Lung (tissue), 11 donors: ENCODE measurements at regions not wholly inside any gene's neighbourhood (a gene's known extent, or its start where the extent isn't known, plus 50 kb on each side); places are given as distances from the start of the nearest gene placed in this dataset.
A peak's percentile ranks its signal among the peaks of the same experiment; 100 is the strongest.

Source experiments
- ATAC-seq: fragments of 200-7000 bp; cut with Tn5 transposase; one replicate; pipeline ENCODE4 v1.9.1; 2020; ENCODE audit warnings: moderate number of reproducible peaks; ENCODE audit not compliant: insufficient read depth, low FRiP score
- DNase-seq, 3 donors: peaks; one replicate each; pipeline ENCODE4 v3.0.0-alpha.2; 2013 to 2017
- H3K27ac ChIP-seq, 2 donors: one replicate each; pipeline ENCODE4 v1.5.1; 2013; ENCODE audit warnings: mild to moderate bottlenecking in 2 of 2, moderate library complexity in 2 of 2, control low read depth in 1 of 2, inconsistent platforms in 1 of 2, low read depth in 1 of 2, low read length in 1 of 2
- H3K27me3 ChIP-seq, 3 donors: one replicate each; pipeline ENCODE4 v1.5.1; 2013; ENCODE audit warnings: low read length in 2 of 3; ENCODE audit not compliant: control insufficient read depth in 3 of 3, insufficient read depth in 3 of 3
- H3K36me3 ChIP-seq, 4 donors: one replicate each; pipeline ENCODE4 v1.5.1; 2013; ENCODE audit warnings: low read length in 4 of 4, mild to moderate bottlenecking in 1 of 4, moderate library complexity in 1 of 4; ENCODE audit not compliant: control insufficient read depth in 4 of 4, insufficient read depth in 4 of 4
- H3K4me1 ChIP-seq, 5 donors: one replicate each; pipeline ENCODE4 v1.5.1; 2013; ENCODE audit warnings: low read length in 5 of 5, mild to moderate bottlenecking in 2 of 5, moderate library complexity in 1 of 5; ENCODE audit not compliant: control insufficient read depth in 5 of 5, insufficient read depth in 5 of 5
- H3K4me3 ChIP-seq: one replicate; pipeline ENCODE4 v1.5.1; 2013; ENCODE audit warnings: mild to moderate bottlenecking, control low read depth, moderate library complexity
- H3K9ac ChIP-seq, 2 donors: one replicate each; pipeline ENCODE4 v1.5.1; 2013; ENCODE audit warnings: low read length in 2 of 2, control low read depth in 1 of 2; ENCODE audit not compliant: insufficient read depth in 1 of 2
- H3K9me3 ChIP-seq, 4 donors: one replicate each; pipeline ENCODE4 v1.5.1; 2013; ENCODE audit warnings: low read length in 3 of 4, mild to moderate bottlenecking in 1 of 4, moderate library complexity in 1 of 4; ENCODE audit not compliant: control insufficient read depth in 4 of 4, insufficient read depth in 3 of 4
- WGBS, 2 donors: extraction: QIAGEN DNeasy Blood & Tissue Kit; methylation state at CpG; one replicate each; pipeline ENCODE4 v1.1.7; 2013; 5-methylcytosine and 5-hydroxymethylcytosine counted together
- TF ChIP-seq, protein P1 (sequence below): IDR thresholded peaks from 2 replicates; pipeline ENCODE4 v1.5.1; 2012; ENCODE audit warnings: mild to moderate bottlenecking; ENCODE audit errors: control extremely low read depth, extremely low read depth
- donor health status: control.
- donor health status: control.
- donor health status: Bipolar disorder and iron deficiency.
- donor health status: healthy.
- donor health status: DM: yes; HTN: yes; CAD: no.

DNA sequence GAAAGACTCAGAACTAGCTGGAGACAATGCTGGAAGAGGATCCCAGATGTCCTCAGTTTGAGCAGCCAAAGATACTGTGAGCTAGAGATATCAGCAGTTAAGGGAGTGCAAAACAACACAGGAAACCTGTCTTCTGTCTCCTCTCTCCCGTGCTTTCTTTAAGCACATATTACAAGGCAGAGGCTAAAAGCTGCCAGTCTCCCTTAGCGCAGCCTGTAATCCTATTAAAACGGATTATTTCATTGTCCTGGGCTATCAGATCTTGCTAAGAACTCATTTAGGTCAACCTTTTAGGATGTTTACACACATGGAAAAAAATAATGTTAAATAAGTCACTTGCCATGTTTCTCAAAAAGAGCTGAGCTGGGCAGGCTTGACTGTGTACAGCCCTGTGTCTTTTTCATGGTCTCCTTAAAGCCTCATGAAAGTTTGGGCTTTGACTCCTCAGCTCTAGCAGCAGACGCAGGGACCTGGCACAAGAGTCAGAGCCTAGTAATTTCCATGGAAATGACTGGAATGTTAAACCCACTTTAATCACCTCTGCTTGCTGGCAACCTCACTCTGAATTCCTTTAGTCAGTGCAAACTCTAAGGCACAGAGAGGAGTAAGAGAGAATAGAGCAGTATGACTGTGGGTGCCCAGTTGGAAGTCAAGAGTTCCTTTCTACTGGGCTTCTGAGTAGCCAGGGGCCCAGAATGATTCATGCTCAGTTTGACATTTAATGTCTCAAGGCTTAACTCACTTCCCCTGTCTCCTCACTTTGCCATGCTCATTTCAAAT is 491.9 kb downstream of the NTRK3 start:
- WGBS, 2 donors = 71 to 81% methylated on average over 4 of the region's 4 CpGs
- H3K4me3 ChIP-seq = no peak overlapping the region
- TF ChIP-seq, protein P1, sequence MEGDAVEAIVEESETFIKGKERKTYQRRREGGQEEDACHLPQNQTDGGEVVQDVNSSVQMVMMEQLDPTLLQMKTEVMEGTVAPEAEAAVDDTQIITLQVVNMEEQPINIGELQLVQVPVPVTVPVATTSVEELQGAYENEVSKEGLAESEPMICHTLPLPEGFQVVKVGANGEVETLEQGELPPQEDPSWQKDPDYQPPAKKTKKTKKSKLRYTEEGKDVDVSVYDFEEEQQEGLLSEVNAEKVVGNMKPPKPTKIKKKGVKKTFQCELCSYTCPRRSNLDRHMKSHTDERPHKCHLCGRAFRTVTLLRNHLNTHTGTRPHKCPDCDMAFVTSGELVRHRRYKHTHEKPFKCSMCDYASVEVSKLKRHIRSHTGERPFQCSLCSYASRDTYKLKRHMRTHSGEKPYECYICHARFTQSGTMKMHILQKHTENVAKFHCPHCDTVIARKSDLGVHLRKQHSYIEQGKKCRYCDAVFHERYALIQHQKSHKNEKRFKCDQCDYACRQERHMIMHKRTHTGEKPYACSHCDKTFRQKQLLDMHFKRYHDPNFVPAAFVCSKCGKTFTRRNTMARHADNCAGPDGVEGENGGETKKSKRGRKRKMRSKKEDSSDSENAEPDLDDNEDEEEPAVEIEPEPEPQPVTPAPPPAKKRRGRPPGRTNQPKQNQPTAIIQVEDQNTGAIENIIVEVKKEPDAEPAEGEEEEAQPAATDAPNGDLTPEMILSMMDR = no peak

DNA sequence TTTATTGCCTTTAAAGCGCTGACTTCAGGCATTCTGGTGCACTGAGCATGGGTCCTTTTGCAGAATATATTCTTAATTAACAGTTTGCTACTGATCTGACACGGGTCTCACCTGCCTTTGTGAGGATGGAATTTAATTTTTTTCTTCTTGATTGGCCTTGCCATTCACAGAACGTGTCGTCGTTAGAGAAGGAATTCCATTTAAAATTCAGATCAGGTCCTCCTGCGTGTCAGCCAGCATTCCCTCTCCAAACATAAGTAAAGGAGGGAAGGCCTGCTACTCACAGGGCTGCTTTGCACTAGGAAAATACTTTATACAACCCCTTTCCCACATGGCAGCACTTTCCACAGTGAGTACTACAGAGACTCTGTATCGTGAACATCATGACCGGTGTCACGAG is 492.7 kb downstream of the NTRK3 start:
- Histone ChIP-seq H3K9me3 (peaks cover 0 to 5% (median 0%) of the 10 kb centered on the region in 4 donors), H3K27me3 (peaks cover 0 to 2% (median 0%) of the 10 kb centered on the region in 3 donors), H3K4me3 (no peak overlapping the region), H3K36me3 (no peaks in the 10 kb centered on the region), H3K4me1 (peaks cover 0 to 7% (median 2%) of the 10 kb centered on the region in 5 donors), H3K27ac (no peak overlapping the region), H3K9ac (no peak overlapping the region)
- TF ChIP-seq, protein P1 = no peak
- WGBS, 2 donors = 88 to 96% methylated on average over 9 of the region's 9 CpGs
- DNase-seq (no peak), ATAC-seq (no peak)

More for the DNA sequence above, 491.9 kb downstream of the NTRK3 start:
- H3K9ac ChIP-seq = no peak overlapping the region
- H3K36me3 ChIP-seq = no peaks in the 10 kb centered on the region
- ATAC-seq (no peak), DNase-seq (no peak)
- peaks cover 0 to under 1% (median 0%) of the 10 kb centered on the region in 3 donors for H3K27me3 ChIP-seq
- peaks cover 0 to 5% (median 0%) of the 10 kb centered on the region in 4 donors for H3K9me3 ChIP-seq
- H3K4me1 ChIP-seq = peaks cover 0 to 7% (median 0%) of the 10 kb centered on the region in 5 donors
- H3K27ac ChIP-seq = no peak overlapping the region

DNA sequence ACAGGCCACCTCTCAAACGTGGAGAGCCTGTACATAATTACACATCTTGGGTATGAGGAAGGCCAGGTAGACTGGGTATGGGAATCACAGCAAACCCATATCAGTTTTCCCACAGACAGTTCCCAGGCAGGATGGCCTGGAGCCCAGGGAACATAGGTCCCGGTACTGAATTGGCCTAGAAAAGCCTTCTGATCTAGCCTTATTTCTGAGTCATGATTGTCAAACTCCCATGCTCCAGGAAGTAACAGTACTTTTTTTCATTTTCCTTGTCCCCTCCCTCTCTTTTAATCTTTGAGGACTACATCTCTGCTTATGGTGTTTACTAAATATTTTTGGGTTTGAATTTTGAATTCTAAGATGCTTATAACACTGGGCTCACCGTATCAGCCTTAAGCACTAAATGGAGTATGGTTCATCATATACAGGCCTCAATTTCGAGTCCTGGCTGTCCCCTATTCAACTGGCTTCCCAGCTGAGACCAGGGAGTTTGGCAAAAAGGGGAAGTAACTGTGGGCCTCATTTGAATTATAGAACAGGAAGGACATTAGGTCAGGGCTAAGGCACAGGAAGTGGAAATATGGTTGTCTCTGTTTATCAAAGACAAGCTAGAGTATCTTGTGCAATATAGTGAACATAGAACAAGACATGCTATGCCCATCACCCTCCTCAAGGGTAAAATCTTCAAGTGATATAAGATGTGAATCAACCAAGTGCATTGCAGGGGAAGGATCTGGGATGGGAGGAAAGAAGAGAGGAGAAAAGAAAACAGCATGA is 494.6 kb downstream of the NTRK3 start:
- no peak for DNase-seq
- Histone ChIP-seq H3K9me3 (no peaks in the 10 kb centered on the region), H3K27me3 (peaks cover 0 to 2% (median 0%) of the 10 kb centered on the region in 3 donors), H3K27ac (no peak overlapping the region), H3K9ac (no peak overlapping the region), H3K4me3 (no peak overlapping the region), H3K36me3 (no peaks in the 10 kb centered on the region), H3K4me1 (peaks cover 0 to 9% (median 5%) of the 10 kb centered on the region in 5 donors)
- TF ChIP-seq, protein P1 = no peak
- WGBS, 2 donors = 45 to 55% methylated on average over 4 of the region's 4 CpGs
- peak; percentile 49 for ATAC-seq
